WTC11 (cell line): ENCODE measurements at regions not wholly inside any gene's neighbourhood (a gene's known extent, or its start where the extent isn't known, plus 50 kb on each side); places are given as distances from the start of the nearest gene placed in this dataset.

ENCODE experiments used
- ATAC-seq: fragments of 200-7000 bp; cut with Tn5 transposase; 2 replicates; pipeline ENCODE4 v1.10.0; 2021; ENCODE audit warnings: mild to moderate bottlenecking, moderate library complexity
- CTCF ChIA-PET: fragments of 300-600 bp; sonication (Branson Sonifier 250); formaldehyde crosslinking; loops from one replicate; lab custom pipeline; 2021; ENCODE audit warnings: antibody characterized with exemption; lab: Charles Lee
- POLR2A ChIA-PET: fragments of 350-600 bp; sonication (Branson Sonifier 250); formaldehyde crosslinking; loops from one replicate; lab custom pipeline; 2021; ENCODE audit warnings: antibody characterized with exemption; lab: Charles Lee
- DNase-seq: peaks from one replicate; pipeline ENCODE4 v3.0.0; 2021; ENCODE audit warnings: low spot score
- H3K27ac Mint-ChIP-seq: 2 replicates; pipeline ENCODE4 v1.8.0; 2021; ENCODE audit warnings: mixed read lengths
- H3K27me3 Mint-ChIP-seq: 2 replicates; pipeline ENCODE4 v1.8.0; 2021; ENCODE audit warnings: low read depth, mild to moderate bottlenecking, moderate library complexity, mixed read lengths
- H3K36me3 Mint-ChIP-seq: 2 replicates; pipeline ENCODE4 v1.8.0; 2021; ENCODE audit warnings: mixed read lengths
- H3K4me1 Mint-ChIP-seq: 2 replicates; pipeline ENCODE4 v1.8.0; 2022; ENCODE audit warnings: mixed read lengths
- H3K4me3 Mint-ChIP-seq: 2 replicates; pipeline ENCODE4 v1.8.0; 2021; ENCODE audit warnings: mild to moderate bottlenecking, moderate library complexity, mixed read lengths
- H3K9me3 Mint-ChIP-seq: 2 replicates; pipeline ENCODE4 v1.8.0; 2021; ENCODE audit warnings: mixed read lengths
- AFF4 ChIP-seq: sonication (generic); formaldehyde crosslinking; IDR thresholded peaks from 2 replicates; pipeline ENCODE4 v1.8.1; 2023; ENCODE audit warnings: mild to moderate bottlenecking, missing genetic modification reagents, borderline replicate concordance
- AR ChIP-seq: fragments of 250-450 bp; sonication (Bioruptor Pico); IDR thresholded peaks from 2 replicates; pipeline ENCODE4 v1.9.0; 2021; ENCODE audit warnings: mild to moderate bottlenecking
- ARID4B ChIP-seq: sonication (generic); formaldehyde crosslinking; IDR thresholded peaks from 2 replicates; pipeline ENCODE4 v1.8.0; 2023; ENCODE audit warnings: missing genetic modification reagents, mild to moderate bottlenecking, borderline replicate concordance
- ATF6 ChIP-seq: sonication (generic); formaldehyde crosslinking; IDR thresholded peaks from 2 replicates; pipeline ENCODE4 v1.8.1; 2023; ENCODE audit warnings: mild to moderate bottlenecking, missing genetic modification reagents
- KAT7 ChIP-seq: sonication (generic); formaldehyde crosslinking; IDR thresholded peaks from 2 replicates; pipeline ENCODE4 v1.8.1; 2023; ENCODE audit warnings: missing genetic modification reagents, mild to moderate bottlenecking, borderline replicate concordance
- NFE2L1 ChIP-seq: sonication (generic); formaldehyde crosslinking; IDR thresholded peaks from 2 replicates; pipeline ENCODE4 v1.8.1; 2023; ENCODE audit warnings: missing genetic modification reagents
- OVOL2 ChIP-seq: fragments of 250-450 bp; sonication (Bioruptor Pico); IDR thresholded peaks from 2 replicates; pipeline ENCODE4 v1.9.0; 2021; ENCODE audit warnings: mild to moderate bottlenecking, borderline replicate concordance
- RELA ChIP-seq: sonication (generic); formaldehyde crosslinking; IDR thresholded peaks from 2 replicates; pipeline ENCODE4 v1.8.1; 2022; ENCODE audit warnings: missing genetic modification reagents, mild to moderate bottlenecking, borderline replicate concordance
- TEAD1 ChIP-seq: sonication (generic); formaldehyde crosslinking; IDR thresholded peaks from 2 replicates; pipeline ENCODE4 v1.8.0; 2022; ENCODE audit warnings: mild to moderate bottlenecking, missing genetic modification reagents
- ZBTB43 ChIP-seq: sonication (generic); formaldehyde crosslinking; IDR thresholded peaks from 2 replicates; pipeline ENCODE4 v1.8.1; 2023; ENCODE audit warnings: mild to moderate bottlenecking, missing genetic modification reagents
- ZNF121 ChIP-seq: sonication (generic); formaldehyde crosslinking; IDR thresholded peaks from 2 replicates; pipeline ENCODE4 v1.8.0; 2023; ENCODE audit warnings: missing genetic modification reagents
- ZNF138 ChIP-seq: sonication (generic); formaldehyde crosslinking; conservative IDR thresholded peaks from 2 replicates; pipeline ENCODE4 v1.8.1; 2022; ENCODE audit warnings: mild to moderate bottlenecking, moderate library complexity, missing genetic modification reagents
- ZNF232 ChIP-seq: sonication (generic); formaldehyde crosslinking; IDR thresholded peaks from 2 replicates; pipeline ENCODE4 v1.8.0; 2022; ENCODE audit warnings: mild to moderate bottlenecking, missing genetic modification reagents
- ZNF263 ChIP-seq: sonication (generic); formaldehyde crosslinking; IDR thresholded peaks from 2 replicates; pipeline ENCODE4 v1.8.1; 2022; ENCODE audit warnings: low read depth, mild to moderate bottlenecking, moderate library complexity, missing genetic modification reagents
- ZNF281 ChIP-seq: sonication (generic); formaldehyde crosslinking; IDR thresholded peaks from 2 replicates; pipeline ENCODE4 v1.8.0; 2023; ENCODE audit warnings: mild to moderate bottlenecking, missing genetic modification reagents
- ZNF671 ChIP-seq: fragments of 250-450 bp; sonication (Bioruptor Pico); IDR thresholded peaks from 2 replicates; pipeline ENCODE4 v1.8.0; 2021; ENCODE audit warnings: mild to moderate bottlenecking

- TF ChIP-seq AFF4 (CRISPR knock-in tag) (no peak), RELA (CRISPR knock-in tag) (no peak), ZNF281 (CRISPR knock-in tag) (no peak), ZNF121 (no peak), ZNF671 (no peak), ZNF263 (CRISPR knock-in tag) (no peak), ZNF232 (CRISPR knock-in tag) (no peak), ZNF138 (CRISPR knock-in tag) (no peak), TEAD1 (CRISPR knock-in tag) (no peak), OVOL2 (no peak), AR (CRISPR knock-in tag) (no peak)
These were observed 1528.8 kb upstream of the LRRTM3 start (continued) for GRCh38 chr10:65396997-65397396.

GRCh38 chr10:65408401-65408800, 1517.4 kb upstream of the LRRTM3 start:
- ChIA-PET POLR2A (no interaction called here), CTCF (no interaction called here)
- Mint-ChIP-seq H3K27ac (no peak overlapping the region), H3K27me3 (no peaks in the 10 kb centered on the region), H3K36me3 (peaks cover 4% of the 10 kb centered on the region), H3K9me3 (peaks cover 29% of the 10 kb centered on the region), H3K4me1 (peaks cover 13% of the 10 kb centered on the region), H3K4me3 (no peak overlapping the region)
- ATAC-seq (no peak), DNase-seq (no peak)
- TF ChIP-seq ATF6 (no peak), KAT7 (CRISPR knock-in tag) (no peak), ZNF671 (no peak), RELA (CRISPR knock-in tag) (no peak), ZBTB43 (CRISPR knock-in tag) (no peak), ARID4B (CRISPR knock-in tag) (no peak), NFE2L1 (CRISPR knock-in tag) (no peak)
